ENCODE measurements at regions not wholly inside any gene's neighbourhood (a gene's known extent, or its start where the extent isn't known, plus 50 kb on each side); places are given as distances from the start of the nearest gene placed in this dataset.

GRCh38 chr11:27192184-27192583, 151.6 kb downstream of the BBOX1 start:
- no peak for DNase-seq (ENCODE audit: low spot score)

GRCh38 chr11:27191639-27192038, 151.0 kb downstream of the BBOX1 start:
- DNase-seq (ENCODE audit: low spot score): no peak

GRCh38 chr11:27188696-27189095, 148.1 kb downstream of the BBOX1 start:
- no peak for DNase-seq (ENCODE audit: low spot score)

GRCh38 chr11:27187848-27188621, 147.4 kb downstream of the BBOX1 start:
- DNase-seq (ENCODE audit: low spot score): no peak

- DNase-seq (ENCODE audit: low spot score): no peak
Observed at GRCh38 chr11:27187075-27187847, 146.6 kb downstream of the BBOX1 start.

- DNase-seq (ENCODE audit: low spot score): no peak
Observed at GRCh38 chr11:27186580-27186979, 146.0 kb downstream of the BBOX1 start.

GRCh38 chr11:27184458-27185312, 144.1 kb downstream of the BBOX1 start:
- no peak for DNase-seq (ENCODE audit: low spot score)

- DNase-seq (ENCODE audit: low spot score): no peak
Observed at GRCh38 chr11:27183672-27184457, 143.2 kb downstream of the BBOX1 start.

- DNase-seq (ENCODE audit: low spot score): no peak
Observed at GRCh38 chr11:27179334-27179733, 138.7 kb downstream of the BBOX1 start.

GRCh38 chr11:27178859-27179258, 138.2 kb downstream of the BBOX1 start:
- no peak for DNase-seq (ENCODE audit: low spot score)
